ENCODE measurements at regions not wholly inside any gene's neighbourhood (a gene's known extent, or its start where the extent isn't known, plus 50 kb on each side); places are given as distances from the start of the nearest gene placed in this dataset.

GRCh38 chr3:13177236-13177635 lies 104.0 kb upstream of the IQSEC1 start:
- no peaks in the 10 kb centered on the region for H3K36me3 ChIP-seq (ENCODE audit: low read depth, missing control alignments)
- no peaks in the 10 kb centered on the region for H3K9me3 ChIP-seq
- no peak for DNase-seq
- no peak overlapping the region for H3K4me3 ChIP-seq
- no peaks in the 10 kb centered on the region for H3K4me1 ChIP-seq
- H3K27me3 ChIP-seq, result no peaks in the 10 kb centered on the region
- TF ChIP-seq CTCF (IDR thresholded peaks at IDR 0.05), result no peak
- no peak for TF ChIP-seq POLR2A (IDR thresholded peaks at IDR 0.05)
- intact Hi-C loops (cut with DNase I; ENCODE audit: low total_unique reads), result no loop called here
- 78 to 93% methylated on average over 2 of the region's 2 CpGs for WGBS, 2 donors
- H3K27ac ChIP-seq, result no peak overlapping the region

GRCh38 chr3:13176445-13176844 lies 103.2 kb upstream of the IQSEC1 start:
- Histone ChIP-seq H3K27ac (no peak overlapping the region), H3K9me3 (no peaks in the 10 kb centered on the region), H3K27me3 (no peaks in the 10 kb centered on the region), H3K4me1 (no peaks in the 10 kb centered on the region), H3K36me3 (ENCODE audit: low read depth, missing control alignments) (no peaks in the 10 kb centered on the region), H3K4me3 (no peak overlapping the region)
- intact Hi-C loops (cut with DNase I; ENCODE audit: low total_unique reads), result no loop called here
- DNase-seq, result no peak
- 90 to 94% methylated on average over 9 to 10 of the region's 10 CpGs for WGBS, 2 donors
- TF ChIP-seq POLR2A (IDR thresholded peaks at IDR 0.05) (no peak), CTCF (IDR thresholded peaks at IDR 0.05) (no peak)

- 83 to 88% methylated on average over 6 of the region's 6 CpGs for WGBS, 2 donors
Observed at GRCh38 chr3:13174803-13175135, 101.5 kb upstream of the IQSEC1 start.

GRCh38 chr3:13174011-13174802 lies 101.0 kb upstream of the IQSEC1 start:
- TF ChIP-seq POLR2A (IDR thresholded peaks at IDR 0.05) (no peak), CTCF (IDR thresholded peaks at IDR 0.05) (no peak)
- WGBS, 2 donors, result 89 to 93% methylated on average over 11 to 17 of the region's 17 CpGs
- no peak overlapping the region for H3K27ac ChIP-seq

More at GRCh38 chr3:13174803-13175135, 101.5 kb upstream of the IQSEC1 start:
- no peaks in the 10 kb centered on the region for H3K9me3 ChIP-seq
- no peak for TF ChIP-seq POLR2A (IDR thresholded peaks at IDR 0.05)
- no peak for TF ChIP-seq CTCF (IDR thresholded peaks at IDR 0.05)
- no peaks in the 10 kb centered on the region for H3K4me1 ChIP-seq
- DNase-seq, result no peak
- no peaks in the 10 kb centered on the region for H3K36me3 ChIP-seq (ENCODE audit: low read depth, missing control alignments)
- H3K27ac ChIP-seq, result no peak overlapping the region
- H3K27me3 ChIP-seq, result no peaks in the 10 kb centered on the region
- intact Hi-C loops (cut with DNase I; ENCODE audit: low total_unique reads), result no loop called here
- H3K4me3 ChIP-seq, result no peak overlapping the region

GRCh38 chr3:13173186-13173585 lies 100.0 kb upstream of the IQSEC1 start:
- intact Hi-C loops (cut with DNase I; ENCODE audit: low total_unique reads), result no loop called here

More at GRCh38 chr3:13174011-13174802, 101.0 kb upstream of the IQSEC1 start:
- Histone ChIP-seq H3K9me3 (no peaks in the 10 kb centered on the region), H3K36me3 (ENCODE audit: low read depth, missing control alignments) (no peaks in the 10 kb centered on the region), H3K4me3 (no peak overlapping the region), H3K27me3 (no peaks in the 10 kb centered on the region), H3K4me1 (no peaks in the 10 kb centered on the region)
- no peak for DNase-seq
- intact Hi-C loops (cut with DNase I; ENCODE audit: low total_unique reads), result no loop called here

More at GRCh38 chr3:13173186-13173585, 100.0 kb upstream of the IQSEC1 start:
- Histone ChIP-seq H3K27me3 (no peaks in the 10 kb centered on the region), H3K4me3 (no peak overlapping the region), H3K4me1 (no peaks in the 10 kb centered on the region), H3K9me3 (no peaks in the 10 kb centered on the region), H3K36me3 (ENCODE audit: low read depth, missing control alignments) (no peaks in the 10 kb centered on the region), H3K27ac (no peak overlapping the region)
- WGBS, 2 donors, result 25 to 36% methylated on average over 3 to 6 of the region's 6 CpGs
- DNase-seq, result peak; percentile 21
- TF ChIP-seq CTCF (IDR thresholded peaks at IDR 0.05) (no peak), POLR2A (IDR thresholded peaks at IDR 0.05) (no peak)

All from testis (tissue), 2 donors.